ENCODE measurements at regions not wholly inside any gene's neighbourhood (a gene's known extent, or its start where the extent isn't known, plus 50 kb on each side); places are given as distances from the start of the nearest gene placed in this dataset.
"Not testable (repeated sequence)": the region's sequence is repeated elsewhere in the genome, so short reads cannot be mapped to it uniquely, and the experiment has no call there.

GRCh38 chr1:245102149-245102548, 52.6 kb upstream of the KIF26B start:
- H3K27me3 ChIP-seq (ENCODE audit: control insufficient read depth in 2 of 2, insufficient read depth in 2 of 2, low read length in 2 of 2); H3K27ac ChIP-seq (ENCODE audit: extremely low read depth, low read depth, low read length); intact Hi-C loops (cut with micrococcal nuclease); H2AFZ ChIP-seq (ENCODE audit: low read depth, low read length); H3K4me1 ChIP-seq (replicated peaks in 1 of 2; ENCODE audit: control insufficient read depth in 2 of 2, insufficient read depth in 2 of 2, low read length in 2 of 2); ATAC-seq; DNase-seq (ENCODE audit: extremely low read depth in 1 of 4, low spot score in 3 of 4); H3K9ac ChIP-seq (ENCODE audit: insufficient read depth in 1 of 2, low read depth in 2 of 2, low read length in 2 of 2); H3K79me2 ChIP-seq (ENCODE audit: control insufficient read depth, insufficient read depth, low read length); H3K4me2 ChIP-seq (ENCODE audit: insufficient read depth, low read length); BruUV-seq (replicated peaks); H3K4me3 ChIP-seq; H3K36me3 ChIP-seq (ENCODE audit: control insufficient read depth, insufficient read depth, low read length); in situ Hi-C loops (cut with MboI); FAIRE-seq; H4K20me1 ChIP-seq (replicated peaks; ENCODE audit: control insufficient read depth, insufficient read depth, low read length); POLR2A ChIA-PET; H3K9me3 ChIP-seq (replicated peaks; ENCODE audit: control insufficient read depth, insufficient read depth, low read depth, low read length); H3K9me1 ChIP-seq (ENCODE audit: control insufficient read depth, insufficient read depth, low read length): not testable (repeated sequence)
- 20% methylated on average over 6 of the region's 6 CpGs for WGBS (ENCODE audit: insufficient coverage, low coverage, missing lambda C conversion rate)
- CTCF ChIA-PET (ENCODE audit: low intra/inter-chr PET ratio), result interaction anchor here (0.6 kb wide), 1 partner anchor 498 kb away, joined by 4 read pairs; no protein-coding TSS in a partner anchor

GRCh38 chr1:245099401-245099800, 55.4 kb upstream of the KIF26B start:
- no TSS peak for BruUV-seq (replicated peaks)
- peaks cover 0 to 8% of the 10 kb centered on the region in 2 experiments; a peak in 1 of 5 replicates for H3K27me3 ChIP-seq (ENCODE audit: control insufficient read depth in 2 of 2, insufficient read depth in 2 of 2, low read length in 2 of 2)
- no peak overlapping the region for H3K27ac ChIP-seq (ENCODE audit: extremely low read depth, low read depth, low read length)
- no peaks in the 10 kb centered on the region for H3K36me3 ChIP-seq (ENCODE audit: control insufficient read depth, insufficient read depth, low read length)
- peak; percentile 42; the same call in 1 of the 3 replicates for ATAC-seq
- H3K4me1 ChIP-seq (replicated peaks in 1 of 2; ENCODE audit: control insufficient read depth in 2 of 2, insufficient read depth in 2 of 2, low read length in 2 of 2), result peaks cover 0 to 3% of the 10 kb centered on the region in 2 experiments; a peak in 1 of 5 replicates
- intact Hi-C loops (cut with micrococcal nuclease), result no loop called here
- no peak overlapping the region for H3K4me3 ChIP-seq
- POLR2A ChIA-PET, result interaction anchor here (1.0 kb wide), 1 partner anchor 11 kb away, joined by 3 read pairs; no protein-coding TSS in a partner anchor
- no peak for DNase-seq (ENCODE audit: extremely low read depth in 1 of 4, low spot score in 3 of 4)
- no peaks in the 10 kb centered on the region for H4K20me1 ChIP-seq (replicated peaks; ENCODE audit: control insufficient read depth, insufficient read depth, low read length)
- H3K79me2 ChIP-seq (ENCODE audit: control insufficient read depth, insufficient read depth, low read length), result no peaks in the 10 kb centered on the region
- H3K9me3 ChIP-seq (replicated peaks; ENCODE audit: control insufficient read depth, insufficient read depth, low read depth, low read length), result no peaks in the 10 kb centered on the region
- no peak overlapping the region for H3K9ac ChIP-seq (ENCODE audit: insufficient read depth in 1 of 2, low read depth in 2 of 2, low read length in 2 of 2)
- CTCF ChIA-PET (ENCODE audit: low intra/inter-chr PET ratio), result no interaction called here
- H2AFZ ChIP-seq (ENCODE audit: low read depth, low read length), result no peak overlapping the region
- no peak for FAIRE-seq
- H3K4me2 ChIP-seq (ENCODE audit: insufficient read depth, low read length), result no peak overlapping the region
- TF ChIP-seq CREB1 (IDR thresholded peaks at IDR 0.05), result no peak
- no peak for TF ChIP-seq CREB1 (CRISPR knock-in tag; IDR thresholded peaks at IDR 0.05)
- peak; percentile 28; the same call in 1 of the 2 replicates for TF ChIP-seq PKNOX1 (IDR thresholded peaks at IDR 0.05)
- H3K9me1 ChIP-seq (ENCODE audit: control insufficient read depth, insufficient read depth, low read length), result no peaks in the 10 kb centered on the region
- in situ Hi-C loops (cut with MboI), result no loop called here
- WGBS (ENCODE audit: insufficient coverage, low coverage, missing lambda C conversion rate), result 55% methylated on average over 8 of the region's 8 CpGs

All from K562 (cell line).